Testis (tissue), 2 donors: ENCODE measurements at regions not wholly inside any gene's neighbourhood (a gene's known extent, or its start where the extent isn't known, plus 50 kb on each side); places are given as distances from the start of the nearest gene placed in this dataset.

ENCODE experiments used
- DNase-seq: peaks from one replicate; pipeline ENCODE4 v3.0.0-alpha.2; 2019
- H3K27ac ChIP-seq, 2 donors: fragments of 200-600 bp; sonication (generic); one replicate each; pipeline ENCODE4 v1.5.1; 2019
- H3K27me3 ChIP-seq: fragments of 200-600 bp; sonication (generic); one replicate; pipeline ENCODE4 v1.5.1; 2019
- H3K36me3 ChIP-seq: fragments of 200-600 bp; sonication (generic); one replicate; pipeline ENCODE4 v1.5.1; 2017; ENCODE audit warnings: low read depth; ENCODE audit errors: missing control alignments
- H3K4me1 ChIP-seq: fragments of 200-600 bp; sonication (generic); one replicate; pipeline ENCODE4 v1.5.1; 2019
- H3K4me3 ChIP-seq, 2 donors: fragments of 200-600 bp; sonication (generic); one replicate each; pipeline ENCODE4 v1.5.1; 2017 to 2019
- H3K9me3 ChIP-seq: fragments of 200-600 bp; sonication (generic); one replicate; pipeline ENCODE4 v1.5.1; 2017
- POLR2A ChIP-seq: fragments of 450-650 bp; IDR thresholded peaks from one replicate; pipeline ENCODE4 v1.6.1; 2017; ENCODE audit warnings: antibody characterized with exemption, mild to moderate bottlenecking, moderate library complexity
- WGBS, 2 donors: methylation state at CpG; one replicate each; pipeline ENCODE4 v1.1.5; 2018; 5-methylcytosine and 5-hydroxymethylcytosine counted together
- intact Hi-C: fragments of 100-400 bp; cut with DNase I; formaldehyde crosslinking; loops from one replicate; pipeline ENCODE4 v1.15.1; 2023; ENCODE audit warnings: low total_unique reads
- TF ChIP-seq, protein P1 (sequence below), 3 experiments: fragments of 450-650 bp in 2 of 3; fragments of 200-600 bp in 1 of 3; sonication (generic) in 1 of 3; IDR thresholded peaks; one replicate each; pipeline ENCODE4 v1.5.1; 2016 to 2019; ENCODE audit warnings: antibody characterized with exemption in 3 of 3, mild to moderate bottlenecking in 2 of 3, moderate library complexity in 1 of 3

DNA sequence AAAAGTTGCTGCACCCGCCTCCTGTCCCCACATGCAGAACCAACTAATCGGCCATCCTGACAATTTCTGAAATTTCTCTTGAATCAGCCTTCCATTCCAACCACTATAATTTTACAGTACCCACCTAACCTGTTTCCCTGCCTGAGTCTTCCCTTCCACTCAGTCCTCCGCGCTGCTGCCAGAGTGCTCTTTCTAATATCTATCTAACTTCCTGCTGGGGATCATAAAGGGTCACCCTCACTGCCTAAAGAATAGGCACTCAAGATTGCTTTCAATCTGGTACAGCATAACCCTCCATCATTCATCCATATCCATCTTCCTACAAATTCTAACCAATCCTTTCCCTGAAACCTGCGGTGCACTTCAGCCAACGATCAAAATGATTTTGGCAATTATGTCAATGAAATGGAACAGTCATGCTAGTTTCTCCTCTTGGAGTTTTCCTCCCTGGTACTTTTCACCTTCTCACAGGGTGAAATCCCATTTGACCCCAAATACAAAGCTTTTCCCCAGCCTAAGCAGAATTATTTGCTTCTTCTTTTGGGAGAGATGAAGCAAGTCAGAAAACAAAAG is 117.5 kb upstream of the BEND6 start:
- DNase-seq: no peak
- H3K4me1 ChIP-seq: no peaks in the 10 kb centered on the region
- TF ChIP-seq, protein P1, sequence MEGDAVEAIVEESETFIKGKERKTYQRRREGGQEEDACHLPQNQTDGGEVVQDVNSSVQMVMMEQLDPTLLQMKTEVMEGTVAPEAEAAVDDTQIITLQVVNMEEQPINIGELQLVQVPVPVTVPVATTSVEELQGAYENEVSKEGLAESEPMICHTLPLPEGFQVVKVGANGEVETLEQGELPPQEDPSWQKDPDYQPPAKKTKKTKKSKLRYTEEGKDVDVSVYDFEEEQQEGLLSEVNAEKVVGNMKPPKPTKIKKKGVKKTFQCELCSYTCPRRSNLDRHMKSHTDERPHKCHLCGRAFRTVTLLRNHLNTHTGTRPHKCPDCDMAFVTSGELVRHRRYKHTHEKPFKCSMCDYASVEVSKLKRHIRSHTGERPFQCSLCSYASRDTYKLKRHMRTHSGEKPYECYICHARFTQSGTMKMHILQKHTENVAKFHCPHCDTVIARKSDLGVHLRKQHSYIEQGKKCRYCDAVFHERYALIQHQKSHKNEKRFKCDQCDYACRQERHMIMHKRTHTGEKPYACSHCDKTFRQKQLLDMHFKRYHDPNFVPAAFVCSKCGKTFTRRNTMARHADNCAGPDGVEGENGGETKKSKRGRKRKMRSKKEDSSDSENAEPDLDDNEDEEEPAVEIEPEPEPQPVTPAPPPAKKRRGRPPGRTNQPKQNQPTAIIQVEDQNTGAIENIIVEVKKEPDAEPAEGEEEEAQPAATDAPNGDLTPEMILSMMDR (IDR thresholded peaks at IDR 0.05): no peak
- no peak for TF ChIP-seq POLR2A
- intact Hi-C loops: no loop called here
- no peaks in the 10 kb centered on the region for H3K9me3 ChIP-seq
- no peak overlapping the region for H3K27ac ChIP-seq
- 90 to 91% methylated on average over 6 of the region's 6 CpGs for WGBS, 2 donors
- H3K36me3 ChIP-seq: no peaks in the 10 kb centered on the region
- no peak overlapping the region for H3K4me3 ChIP-seq
- no peaks in the 10 kb centered on the region for H3K27me3 ChIP-seq

DNA sequence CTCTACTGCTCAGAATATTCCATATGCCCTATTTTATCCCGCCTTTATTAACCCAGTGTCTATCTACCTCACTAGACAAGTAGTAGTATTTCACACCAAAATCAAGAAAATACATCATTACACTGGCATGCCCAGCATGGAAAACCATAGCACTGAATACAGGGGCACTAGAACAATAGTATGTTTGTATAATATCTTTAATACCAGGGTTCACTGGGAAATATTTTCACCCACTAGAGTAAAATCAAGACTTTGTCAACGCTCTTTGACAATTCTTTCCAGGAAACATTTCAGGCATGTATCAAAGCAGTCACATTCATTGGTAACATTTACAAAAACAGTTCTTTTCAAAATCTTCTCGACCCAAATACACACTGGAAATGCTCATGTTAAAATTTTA is 119.3 kb upstream of the BEND6 start:
- Histone ChIP-seq H3K4me3 (no peak overlapping the region), H3K27me3 (no peaks in the 10 kb centered on the region), H3K36me3 (no peaks in the 10 kb centered on the region), H3K27ac (no peak overlapping the region), H3K9me3 (no peaks in the 10 kb centered on the region), H3K4me1 (no peaks in the 10 kb centered on the region)
- WGBS, 2 donors: 73 to 74% methylated on average over 3 of the region's 3 CpGs
- no peak for TF ChIP-seq POLR2A
- TF ChIP-seq, protein P1 (IDR thresholded peaks at IDR 0.05): no peak
- intact Hi-C loops: no loop called here
- no peak for DNase-seq

DNA sequence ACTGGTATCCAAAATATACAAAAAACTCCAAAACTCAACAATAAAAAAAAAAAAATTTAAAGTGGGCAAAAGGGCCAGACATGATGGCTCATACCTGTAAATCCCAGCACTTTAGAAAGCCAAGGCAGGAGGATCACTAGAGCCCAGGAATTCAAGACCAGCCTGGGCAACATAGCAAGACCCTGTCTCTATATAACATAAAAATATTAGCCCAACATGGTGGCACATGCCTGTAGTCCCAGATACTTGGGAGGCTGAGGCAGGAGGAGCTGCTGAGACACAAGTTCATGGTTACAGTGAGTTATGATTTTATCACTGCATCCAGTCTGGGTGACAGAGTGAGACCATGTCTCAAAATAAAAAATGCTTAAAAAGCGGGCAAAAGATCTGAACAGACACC is 121.0 kb upstream of the BEND6 start:
- intact Hi-C loops: no loop called here
- 97 to 100% methylated on average over 1 of the region's 1 CpG for WGBS, 2 donors
- Histone ChIP-seq H3K4me3 (no peak overlapping the region), H3K36me3 (no peaks in the 10 kb centered on the region), H3K27ac (no peak overlapping the region), H3K9me3 (no peaks in the 10 kb centered on the region), H3K4me1 (no peaks in the 10 kb centered on the region), H3K27me3 (no peaks in the 10 kb centered on the region)
- no peak for TF ChIP-seq POLR2A
- TF ChIP-seq, protein P1 (IDR thresholded peaks at IDR 0.05): no peak
- DNase-seq: no peak

DNA sequence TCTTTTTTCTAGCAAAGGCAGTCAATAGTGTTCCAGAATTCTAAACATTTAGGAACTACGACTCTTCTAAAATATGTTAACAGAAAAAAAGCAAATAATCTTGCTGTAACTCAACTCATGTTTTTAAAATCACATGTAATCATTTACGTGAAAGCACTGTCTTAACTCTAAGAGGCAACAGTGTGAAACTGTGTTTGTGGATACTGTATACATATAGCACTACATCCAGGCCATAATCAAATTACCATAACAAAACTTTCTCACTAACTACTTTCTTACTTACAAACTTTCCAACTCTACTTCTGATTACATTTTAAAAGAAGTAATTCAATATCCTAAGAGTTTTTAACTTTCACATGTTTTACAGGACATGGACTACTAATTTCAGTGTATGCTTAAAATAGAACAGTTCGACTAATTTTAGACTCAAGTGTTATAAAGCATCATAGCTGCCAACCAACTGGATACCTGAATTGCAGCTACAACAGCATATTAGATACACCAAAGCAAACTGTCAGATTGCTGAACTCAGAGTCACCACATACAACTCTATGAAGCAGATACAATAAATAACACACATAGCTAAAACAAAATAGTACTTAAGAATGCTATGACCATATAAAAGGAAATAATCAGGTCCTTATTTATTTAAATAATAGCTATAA is 121.6 kb upstream of the BEND6 start:
- Histone ChIP-seq H3K9me3 (no peaks in the 10 kb centered on the region), H3K36me3 (no peaks in the 10 kb centered on the region), H3K4me1 (no peaks in the 10 kb centered on the region), H3K4me3 (no peak overlapping the region), H3K27me3 (no peaks in the 10 kb centered on the region), H3K27ac (no peak overlapping the region)
- 76 to 79% methylated on average over 3 of the region's 3 CpGs for WGBS, 2 donors
- no peak for DNase-seq
- TF ChIP-seq POLR2A: no peak
- TF ChIP-seq, protein P1 (IDR thresholded peaks at IDR 0.05): no peak
- intact Hi-C loops: no loop called here

DNA sequence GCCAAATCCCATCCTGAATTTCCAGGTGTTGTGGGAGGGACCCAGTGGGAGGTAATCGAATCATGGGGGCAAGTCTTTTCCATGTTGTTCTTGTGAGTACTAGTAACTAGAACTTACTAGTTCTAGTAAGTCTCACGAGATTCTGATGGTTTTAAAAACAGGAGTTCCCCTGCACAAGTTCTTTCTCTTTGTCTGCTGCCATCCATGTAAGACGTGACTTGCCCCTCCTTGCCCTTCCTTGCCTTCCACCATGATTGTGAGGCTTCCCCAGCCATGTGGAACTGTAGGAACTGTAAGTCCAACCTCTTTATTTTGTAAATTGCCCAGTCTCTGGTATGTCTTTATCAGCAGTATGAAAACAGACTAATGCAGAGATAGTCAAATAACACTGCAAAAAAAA is 122.7 kb upstream of the BEND6 start:
- DNase-seq: no peak
- H3K4me1 ChIP-seq: no peaks in the 10 kb centered on the region
- TF ChIP-seq, protein P1 (IDR thresholded peaks at IDR 0.05): no peak
- no peak for TF ChIP-seq POLR2A
- intact Hi-C loops: no loop called here
- H3K27me3 ChIP-seq: no peaks in the 10 kb centered on the region
- no peak overlapping the region for H3K27ac ChIP-seq
- H3K36me3 ChIP-seq: no peaks in the 10 kb centered on the region
- no peaks in the 10 kb centered on the region for H3K9me3 ChIP-seq
- WGBS, 2 donors: 87 to 89% methylated on average over 3 of the region's 3 CpGs
- H3K4me3 ChIP-seq: no peak overlapping the region
